Left lung (tissue), 4 donors: ENCODE measurements at regions not wholly inside any gene's neighbourhood (a gene's known extent, or its start where the extent isn't known, plus 50 kb on each side); places are given as distances from the start of the nearest gene placed in this dataset.
"Not testable (repeated sequence)": the region's sequence is repeated elsewhere in the genome, so short reads cannot be mapped to it uniquely, and the experiment has no call there.

ENCODE experiments used
- ATAC-seq: fragments of 200-7000 bp; cut with Tn5 transposase; one replicate; pipeline ENCODE4 v1.9.1; 2020; ENCODE audit warnings: moderate library complexity
- DNase-seq, 4 donors: peaks; one replicate each; pipeline ENCODE4 v3.0.0-alpha.2; 2013 to 2020
- H3K27ac ChIP-seq, 2 donors: fragments of 200-600 bp; sonication (generic) in 1 of 2; one replicate each; pipeline versions ENCODE4 v1.5.0 to v1.8.0; 2020 to 2021
- H3K27me3 ChIP-seq, 2 donors: fragments of 200-600 bp; sonication (generic) in 1 of 2; one replicate each; pipeline versions ENCODE4 v1.5.0 to v1.8.0; 2020 to 2021
- H3K36me3 ChIP-seq, 2 donors: fragments of 200-600 bp; sonication (generic) in 1 of 2; one replicate each; pipeline versions ENCODE4 v1.5.0 to v1.8.0; 2020 to 2021
- H3K4me1 ChIP-seq, 2 donors: fragments of 200-600 bp; one replicate each; pipeline ENCODE4 v1.8.0; 2021
- H3K4me3 ChIP-seq, 2 donors: fragments of 200-600 bp; sonication (generic) in 1 of 2; one replicate each; pipeline versions ENCODE4 v1.5.0 to v1.8.0; 2020 to 2021; ENCODE audit warnings: mild to moderate bottlenecking in 1 of 2
- H3K9me3 ChIP-seq, 2 donors: fragments of 200-600 bp; sonication (generic) in 1 of 2; one replicate each; pipeline versions ENCODE4 v1.5.0 to v1.8.0; 2020 to 2021
- CTCF ChIP-seq, 2 donors: fragments of 200-600 bp; sonication (generic) in 1 of 2; IDR thresholded peaks; one replicate each; pipeline versions ENCODE4 v1.5.0 to v1.8.0; 2021; ENCODE audit warnings: antibody characterized with exemption in 2 of 2
- intact Hi-C, 2 donors: fragments of 100-400 bp; cut with DNase I; formaldehyde crosslinking; loops; one replicate each; pipeline versions ENCODE4 v1.11.2 to v1.14.2; 2022
- donor health status: DM: no; HTN: yes; CAD: no.
- donor health status: DM: no; HTN: no; CAD: no.

- Histone ChIP-seq H3K4me3 (no peak overlapping the region), H3K9me3 (peaks cover 0 to 6% of the 10 kb centered on the region in 2 donors), H3K4me1 (peaks cover 28 to 52% of the 10 kb centered on the region in 2 donors), H3K27me3 (no peaks in the 10 kb centered on the region), H3K27ac (peak overlapping the region; percentile 90 to 91), H3K36me3 (no peaks in the 10 kb centered on the region)
- intact Hi-C loops: no loop called here
- ATAC-seq: no peak
- TF ChIP-seq CTCF (IDR thresholded peaks at IDR 0.05): no peak
- no peak for DNase-seq
These were observed 110.0 kb upstream of the MEF2A start for GRCh38 chr15:99455789-99456160.

- intact Hi-C loops: no loop called here
- Histone ChIP-seq H3K4me3 (no peak overlapping the region), H3K27ac (no peak overlapping the region), H3K27me3 (no peaks in the 10 kb centered on the region), H3K4me1 (no peaks in the 10 kb centered on the region), H3K36me3 (no peaks in the 10 kb centered on the region), H3K9me3 (peaks cover 0 to 29% of the 10 kb centered on the region in 2 donors)
- ATAC-seq: no peak
- TF ChIP-seq CTCF (IDR thresholded peaks at IDR 0.05): no peak
- DNase-seq: no peak
These were observed 101.6 kb upstream of the MEF2A start for GRCh38 chr15:99464137-99464536.

GRCh38 chr15:99466701-99467337 is 99.0 kb upstream of the MEF2A start:
- H3K36me3 ChIP-seq: no peaks in the 10 kb centered on the region
- ATAC-seq: peak; percentile 33
- intact Hi-C loops: no loop called here
- no peaks in the 10 kb centered on the region for H3K4me1 ChIP-seq
- H3K27ac ChIP-seq: no peak overlapping the region
- H3K9me3 ChIP-seq: peaks cover 0 to 23% of the 10 kb centered on the region in 2 donors
- TF ChIP-seq CTCF (IDR thresholded peaks at IDR 0.05): no peak
- H3K4me3 ChIP-seq: no peak overlapping the region
- H3K27me3 ChIP-seq: no peaks in the 10 kb centered on the region
- DNase-seq: no peak

- ATAC-seq: no peak
- no peak for TF ChIP-seq CTCF (IDR thresholded peaks at IDR 0.05)
- Histone ChIP-seq H3K36me3 (no peaks in the 10 kb centered on the region), H3K4me1 (no peaks in the 10 kb centered on the region), H3K27me3 (no peaks in the 10 kb centered on the region), H3K27ac (no peak overlapping the region), H3K9me3 (peaks cover 0 to 23% of the 10 kb centered on the region in 2 donors), H3K4me3 (no peak overlapping the region)
- no peak for DNase-seq
- intact Hi-C loops: no loop called here
These were observed 98.5 kb upstream of the MEF2A start for GRCh38 chr15:99467338-99467720.

GRCh38 chr15:99467853-99468464 is 97.8 kb upstream of the MEF2A start:
- peaks cover 0 to 4% of the 10 kb centered on the region in 2 donors for H3K4me1 ChIP-seq
- ATAC-seq: no peak
- no peak overlapping the region for H3K4me3 ChIP-seq
- H3K9me3 ChIP-seq: peaks cover 0 to 23% of the 10 kb centered on the region in 2 donors
- no peak for TF ChIP-seq CTCF (IDR thresholded peaks at IDR 0.05)
- intact Hi-C loops: no loop called here
- H3K27me3 ChIP-seq: no peaks in the 10 kb centered on the region
- no peaks in the 10 kb centered on the region for H3K36me3 ChIP-seq
- DNase-seq: no peak
- H3K27ac ChIP-seq: no peak overlapping the region

- H3K36me3 ChIP-seq, DNase-seq, intact Hi-C loops: not testable (repeated sequence)
These were observed 95.6 kb upstream of the MEF2A start for GRCh38 chr15:99470204-99470603.

More at GRCh38 chr15:99470204-99470603, 95.6 kb upstream of the MEF2A start:
- ATAC-seq, H3K9me3 ChIP-seq, H3K27me3 ChIP-seq, H3K27ac ChIP-seq, H3K4me3 ChIP-seq: not testable (repeated sequence)
- peaks cover 0 to 26% of the 10 kb centered on the region in 2 donors for H3K4me1 ChIP-seq
